ENCODE measurements at regions not wholly inside any gene's neighbourhood (a gene's known extent, or its start where the extent isn't known, plus 50 kb on each side); places are given as distances from the start of the nearest gene placed in this dataset.

GRCh38 chr5:78705826-78706225 lies 57.3 kb upstream of the LHFPL2 start:
- Histone ChIP-seq H4K91ac (ENCODE audit: insufficient read depth, low read depth, low read length) (no peak overlapping the region), H3K27me3 (ENCODE audit: control insufficient read depth, insufficient read depth, low read length) (no peaks in the 10 kb centered on the region), H3K9ac (ENCODE audit: low read depth, low read length) (no peak overlapping the region), H3K79me1 (ENCODE audit: low read depth in 1 of 2, low read length in 2 of 2) (no peaks in the 10 kb centered on the region), H2AK5ac (ENCODE audit: low read depth, low read length) (peak overlapping the region; percentile 51; the same call in 1 of the 2 replicates), H3K4me2 (ENCODE audit: low read depth, low read length) (no peak overlapping the region), H2BK120ac (ENCODE audit: low read depth, low read length) (no peak overlapping the region), H3K4me3 (ENCODE audit: insufficient read depth, low read depth, low read length) (no peak overlapping the region), H4K8ac (ENCODE audit: low read depth in 2 of 2, low read length in 2 of 2) (no peak overlapping the region), H3K23ac (ENCODE audit: low read depth, low read length) (no peak overlapping the region), H3K4ac (ENCODE audit: low read depth, low read length) (no peak overlapping the region), H4K5ac (ENCODE audit: low read depth, low read length) (no peak overlapping the region), H2BK15ac (ENCODE audit: low read depth, low read length) (no peak overlapping the region), H2BK5ac (ENCODE audit: low read depth, low read length, poor library complexity, severe bottlenecking) (no peak overlapping the region), H3K4me1 (ENCODE audit: control insufficient read depth, insufficient read depth, low read length) (no peaks in the 10 kb centered on the region), H2AK9ac (replicated peaks; ENCODE audit: low read depth, low read length, poor library complexity) (no peak overlapping the region), H3K14ac (replicated peaks; ENCODE audit: low read depth, low read length) (0 out of 2 replicates have a peak overlapping the region, but pooled peaks have one; percentile 4), H3K9me1 (ENCODE audit: insufficient read depth, low read length) (no peaks in the 10 kb centered on the region), H3K27ac (ENCODE audit: insufficient read depth, low read length) (no peak overlapping the region), H4K20me1 (ENCODE audit: insufficient read depth, low read length) (no peaks in the 10 kb centered on the region), H3K56ac (ENCODE audit: extremely low read depth, insufficient read depth, low read length) (no peak overlapping the region), H3K9me3 (ENCODE audit: control insufficient read depth, insufficient read depth, low read length) (0 out of 2 replicates have a peak, but pooled peaks cover 2% of the 10 kb centered on the region), H3K18ac (ENCODE audit: low read depth, low read length) (no peak overlapping the region), H2AFZ (replicated peaks; ENCODE audit: low read length, poor library complexity) (no peak overlapping the region), H3K36me3 (ENCODE audit: control insufficient read depth, insufficient read depth, low read length) (no peaks in the 10 kb centered on the region), H2BK20ac (ENCODE audit: low read depth, low read length) (no peak overlapping the region)
- CTCF ChIA-PET = no interaction called here
- dilution Hi-C loops (cut with HindIII; ENCODE audit: low sequenced_read_pairs, unreplicated experiment) = no loop called here
- no peak for TF ChIP-seq RFX5 (IDR thresholded peaks at IDR 0.05; ENCODE audit: low read depth, low read length)
- no peak for TF ChIP-seq MAZ (IDR thresholded peaks at IDR 0.05; ENCODE audit: borderline replicate concordance, low read depth, low read length)
- no peak for TF ChIP-seq CHD1 (IDR thresholded peaks at IDR 0.05; ENCODE audit: low read depth, low read length)
- TF ChIP-seq RCOR1 (IDR thresholded peaks at IDR 0.05; ENCODE audit: insufficient replicate concordance, low read length) = no peak
- TF ChIP-seq MXI1 (IDR thresholded peaks at IDR 0.05; ENCODE audit: borderline replicate concordance, low read depth, low read length) = no peak
- TF ChIP-seq FOS (IDR thresholded peaks at IDR 0.05; ENCODE audit: low read depth, low read length) = no peak
- no peak for TF ChIP-seq RAD21 (IDR thresholded peaks at IDR 0.05; ENCODE audit: low read length)
- ATAC-seq (ENCODE audit: low read depth) = no peak
- POLR2A ChIA-PET (ENCODE audit: unreplicated experiment) = no interaction called here
- intact Hi-C loops (cut with micrococcal nuclease) = no loop called here
- no peak for DNase-seq
- no CpG with 5 or more reads among the region's 3 CpGs for WGBS, 2 experiments (ENCODE audit: extremely low coverage in 2 of 2, insufficient read length in 1 of 2)
- in situ Hi-C loops (cut with MboI; ENCODE audit: low sequenced_read_pairs) = no loop called here
- no TSS peak for BruUV-seq (replicated peaks)
